ENCODE measurements at regions not wholly inside any gene's neighbourhood (a gene's known extent, or its start where the extent isn't known, plus 50 kb on each side); places are given as distances from the start of the nearest gene placed in this dataset.

GRCh38 chr12:115700081-115700480, 577.4 kb downstream of the MED13L start:
- Histone ChIP-seq H3K4me3 (ENCODE audit: low read length) (no peak overlapping the region), H3K27ac (ENCODE audit: low read length) (no peak overlapping the region), H4K20me1 (ENCODE audit: insufficient read depth, low read depth, low read length) (no peaks in the 10 kb centered on the region), H3K9me3 (ENCODE audit: low read length) (no peaks in the 10 kb centered on the region), H3K27me3 (ENCODE audit: low read length) (no peaks in the 10 kb centered on the region), H2AFZ (ENCODE audit: low read length) (no peak overlapping the region), H3K4me2 (ENCODE audit: low read depth, low read length, poor library complexity, severe bottlenecking) (no peak overlapping the region), H3K9me2 (replicated peaks; ENCODE audit: insufficient read depth, low read length) (no peaks in the 10 kb centered on the region), H3K9ac (ENCODE audit: low read length) (no peak overlapping the region), H3K79me2 (ENCODE audit: low read length) (no peaks in the 10 kb centered on the region), H3K4me1 (ENCODE audit: low read length) (no peaks in the 10 kb centered on the region), H3K36me3 (ENCODE audit: insufficient read depth, low read length) (no peaks in the 10 kb centered on the region)
- DNase-seq, result no peak

DNA sequence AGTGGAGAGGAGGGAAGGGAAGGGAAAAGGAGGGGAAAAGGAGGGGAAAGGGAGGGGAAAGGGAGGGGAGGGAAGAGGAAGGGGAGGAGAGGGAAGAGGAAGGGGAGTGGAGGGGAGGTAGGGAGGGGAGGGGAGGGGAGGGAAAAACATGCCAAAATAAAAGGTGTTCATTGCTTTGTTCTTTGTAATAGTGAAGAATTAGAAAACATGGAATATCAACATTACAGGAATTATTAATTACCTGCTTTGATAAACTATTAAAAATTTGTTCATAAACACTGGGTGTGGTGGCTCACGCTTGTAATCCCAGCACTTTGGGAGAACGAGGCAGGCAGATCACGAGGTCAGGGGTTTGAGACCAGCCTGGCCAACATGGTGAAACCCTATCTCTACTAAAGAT, 579.2 kb downstream of the MED13L start:
- H2AFZ ChIP-seq (ENCODE audit: low read length), result no peak overlapping the region

GRCh38 chr12:115697340-115697739, 580.2 kb downstream of the MED13L start:
- Histone ChIP-seq H4K20me1 (ENCODE audit: insufficient read depth, low read depth, low read length) (no peaks in the 10 kb centered on the region), H3K9ac (ENCODE audit: low read length) (no peak overlapping the region), H2AFZ (ENCODE audit: low read length) (no peak overlapping the region), H3K4me1 (ENCODE audit: low read length) (no peaks in the 10 kb centered on the region), H3K36me3 (ENCODE audit: insufficient read depth, low read length) (no peaks in the 10 kb centered on the region), H3K27ac (ENCODE audit: low read length) (no peak overlapping the region), H3K79me2 (ENCODE audit: low read length) (no peaks in the 10 kb centered on the region), H3K4me3 (ENCODE audit: low read length) (no peak overlapping the region), H3K9me3 (ENCODE audit: low read length) (no peaks in the 10 kb centered on the region), H3K27me3 (ENCODE audit: low read length) (no peaks in the 10 kb centered on the region), H3K4me2 (ENCODE audit: low read depth, low read length, poor library complexity, severe bottlenecking) (no peak overlapping the region), H3K9me2 (replicated peaks; ENCODE audit: insufficient read depth, low read length) (no peaks in the 10 kb centered on the region)
- no peak for DNase-seq

More for the DNA sequence above, 579.2 kb downstream of the MED13L start:
- Histone ChIP-seq H3K79me2 (ENCODE audit: low read length) (no peaks in the 10 kb centered on the region), H3K4me3 (ENCODE audit: low read length) (no peak overlapping the region), H3K9me3 (ENCODE audit: low read length) (no peaks in the 10 kb centered on the region), H3K4me1 (ENCODE audit: low read length) (no peaks in the 10 kb centered on the region), H3K27ac (ENCODE audit: low read length) (no peak overlapping the region), H3K9ac (ENCODE audit: low read length) (no peak overlapping the region), H3K4me2 (ENCODE audit: low read depth, low read length, poor library complexity, severe bottlenecking) (no peak overlapping the region), H3K9me2 (replicated peaks; ENCODE audit: insufficient read depth, low read length) (no peaks in the 10 kb centered on the region), H3K27me3 (ENCODE audit: low read length) (no peaks in the 10 kb centered on the region), H4K20me1 (ENCODE audit: insufficient read depth, low read depth, low read length) (no peaks in the 10 kb centered on the region), H3K36me3 (ENCODE audit: insufficient read depth, low read length) (no peaks in the 10 kb centered on the region)
- DNase-seq, result no peak

GRCh38 chr12:115694564-115694963, 582.9 kb downstream of the MED13L start:
- H2AFZ ChIP-seq (ENCODE audit: low read length), result no peak overlapping the region
- H3K9ac ChIP-seq (ENCODE audit: low read length), result no peak overlapping the region
- no peaks in the 10 kb centered on the region for H3K9me2 ChIP-seq (replicated peaks; ENCODE audit: insufficient read depth, low read length)
- H3K36me3 ChIP-seq (ENCODE audit: insufficient read depth, low read length), result no peaks in the 10 kb centered on the region
- no peak overlapping the region for H3K4me2 ChIP-seq (ENCODE audit: low read depth, low read length, poor library complexity, severe bottlenecking)
- H3K4me3 ChIP-seq (ENCODE audit: low read length), result no peak overlapping the region
- no peaks in the 10 kb centered on the region for H3K79me2 ChIP-seq (ENCODE audit: low read length)
- no peaks in the 10 kb centered on the region for H4K20me1 ChIP-seq (ENCODE audit: insufficient read depth, low read depth, low read length)
- H3K9me3 ChIP-seq (ENCODE audit: low read length), result no peaks in the 10 kb centered on the region
- H3K27me3 ChIP-seq (ENCODE audit: low read length), result no peaks in the 10 kb centered on the region
- no peak for DNase-seq
- H3K27ac ChIP-seq (ENCODE audit: low read length), result no peak overlapping the region
- H3K4me1 ChIP-seq (ENCODE audit: low read length), result no peaks in the 10 kb centered on the region

DNA sequence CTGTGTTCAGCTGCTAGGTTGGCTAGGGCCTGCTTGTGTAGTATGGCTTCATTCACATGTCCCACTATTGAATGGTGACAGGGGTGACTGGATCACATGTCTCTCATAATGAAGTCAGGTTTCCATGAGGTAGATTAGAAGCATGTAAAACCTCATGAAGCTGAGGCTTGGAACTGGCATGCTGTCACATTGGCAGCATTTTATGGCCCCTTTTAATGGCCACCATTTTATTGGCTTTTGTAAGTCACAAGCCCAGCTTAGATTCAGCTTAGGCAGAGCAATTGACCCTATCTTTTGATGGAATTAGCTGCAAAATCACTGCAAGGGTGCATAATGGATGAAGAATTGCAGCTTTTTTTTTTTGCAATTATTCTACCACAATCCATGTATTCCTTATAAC, 583.5 kb downstream of the MED13L start:
- Histone ChIP-seq H3K79me2 (ENCODE audit: low read length) (no peaks in the 10 kb centered on the region), H2AFZ (ENCODE audit: low read length) (no peak overlapping the region), H3K4me2 (ENCODE audit: low read depth, low read length, poor library complexity, severe bottlenecking) (no peak overlapping the region), H3K4me3 (ENCODE audit: low read length) (no peak overlapping the region), H3K9me2 (replicated peaks; ENCODE audit: insufficient read depth, low read length) (no peaks in the 10 kb centered on the region), H3K27ac (ENCODE audit: low read length) (no peak overlapping the region), H3K27me3 (ENCODE audit: low read length) (no peaks in the 10 kb centered on the region), H4K20me1 (ENCODE audit: insufficient read depth, low read depth, low read length) (no peaks in the 10 kb centered on the region), H3K4me1 (ENCODE audit: low read length) (no peaks in the 10 kb centered on the region), H3K36me3 (ENCODE audit: insufficient read depth, low read length) (no peaks in the 10 kb centered on the region), H3K9ac (ENCODE audit: low read length) (no peak overlapping the region), H3K9me3 (ENCODE audit: low read length) (no peaks in the 10 kb centered on the region)
- no peak for DNase-seq

GRCh38 chr12:115691123-115691522, 586.4 kb downstream of the MED13L start:
- Histone ChIP-seq H3K79me2 (ENCODE audit: low read length) (no peaks in the 10 kb centered on the region), H3K4me1 (ENCODE audit: low read length) (no peaks in the 10 kb centered on the region), H2AFZ (ENCODE audit: low read length) (no peak overlapping the region), H3K4me3 (ENCODE audit: low read length) (no peak overlapping the region), H3K4me2 (ENCODE audit: low read depth, low read length, poor library complexity, severe bottlenecking) (no peak overlapping the region), H3K9me2 (replicated peaks; ENCODE audit: insufficient read depth, low read length) (no peaks in the 10 kb centered on the region), H4K20me1 (ENCODE audit: insufficient read depth, low read depth, low read length) (no peaks in the 10 kb centered on the region), H3K9ac (ENCODE audit: low read length) (no peak overlapping the region), H3K27me3 (ENCODE audit: low read length) (no peaks in the 10 kb centered on the region), H3K36me3 (ENCODE audit: insufficient read depth, low read length) (no peaks in the 10 kb centered on the region), H3K27ac (ENCODE audit: low read length) (no peak overlapping the region), H3K9me3 (ENCODE audit: low read length) (no peaks in the 10 kb centered on the region)
- DNase-seq, result no peak

GRCh38 chr12:115687094-115687493, 590.4 kb downstream of the MED13L start:
- H3K27me3 ChIP-seq (ENCODE audit: low read length), result no peaks in the 10 kb centered on the region
- no peak overlapping the region for H3K4me2 ChIP-seq (ENCODE audit: low read depth, low read length, poor library complexity, severe bottlenecking)
- H3K79me2 ChIP-seq (ENCODE audit: low read length), result no peaks in the 10 kb centered on the region
- no peak for DNase-seq
- no peaks in the 10 kb centered on the region for H3K36me3 ChIP-seq (ENCODE audit: insufficient read depth, low read length)
- H3K9ac ChIP-seq (ENCODE audit: low read length), result no peak overlapping the region
- no peak overlapping the region for H2AFZ ChIP-seq (ENCODE audit: low read length)
- H3K9me2 ChIP-seq (replicated peaks; ENCODE audit: insufficient read depth, low read length), result no peaks in the 10 kb centered on the region
- H3K4me1 ChIP-seq (ENCODE audit: low read length), result no peaks in the 10 kb centered on the region
- no peak overlapping the region for H3K27ac ChIP-seq (ENCODE audit: low read length)
- no peaks in the 10 kb centered on the region for H4K20me1 ChIP-seq (ENCODE audit: insufficient read depth, low read depth, low read length)
- no peak overlapping the region for H3K4me3 ChIP-seq (ENCODE audit: low read length)
- no peaks in the 10 kb centered on the region for H3K9me3 ChIP-seq (ENCODE audit: low read length)

GRCh38 chr12:115683240-115683780, 594.2 kb downstream of the MED13L start:
- no peak overlapping the region for H3K4me3 ChIP-seq (ENCODE audit: low read length)
- H3K36me3 ChIP-seq (ENCODE audit: insufficient read depth, low read length), result no peaks in the 10 kb centered on the region
- no peak overlapping the region for H3K9ac ChIP-seq (ENCODE audit: low read length)
- H3K4me2 ChIP-seq (ENCODE audit: low read depth, low read length, poor library complexity, severe bottlenecking), result no peak overlapping the region
- H3K9me2 ChIP-seq (replicated peaks; ENCODE audit: insufficient read depth, low read length), result no peaks in the 10 kb centered on the region
- no peaks in the 10 kb centered on the region for H3K27me3 ChIP-seq (ENCODE audit: low read length)
- no peaks in the 10 kb centered on the region for H3K4me1 ChIP-seq (ENCODE audit: low read length)
- H4K20me1 ChIP-seq (ENCODE audit: insufficient read depth, low read depth, low read length), result no peaks in the 10 kb centered on the region
- DNase-seq, result no peak
- no peaks in the 10 kb centered on the region for H3K9me3 ChIP-seq (ENCODE audit: low read length)
- H3K79me2 ChIP-seq (ENCODE audit: low read length), result no peaks in the 10 kb centered on the region
- H2AFZ ChIP-seq (ENCODE audit: low read length), result no peak overlapping the region
- no peak overlapping the region for H3K27ac ChIP-seq (ENCODE audit: low read length)

GRCh38 chr12:115680967-115681366, 596.5 kb downstream of the MED13L start:
- Histone ChIP-seq H3K9me3 (ENCODE audit: low read length) (no peaks in the 10 kb centered on the region), H3K36me3 (ENCODE audit: insufficient read depth, low read length) (no peaks in the 10 kb centered on the region)
- no peak for DNase-seq

More at GRCh38 chr12:115680967-115681366, 596.5 kb downstream of the MED13L start:
- Histone ChIP-seq H3K9ac (ENCODE audit: low read length) (no peak overlapping the region), H3K9me2 (replicated peaks; ENCODE audit: insufficient read depth, low read length) (no peaks in the 10 kb centered on the region), H3K27ac (ENCODE audit: low read length) (no peak overlapping the region), H2AFZ (ENCODE audit: low read length) (no peak overlapping the region), H3K4me2 (ENCODE audit: low read depth, low read length, poor library complexity, severe bottlenecking) (no peak overlapping the region), H3K79me2 (ENCODE audit: low read length) (no peaks in the 10 kb centered on the region), H3K27me3 (ENCODE audit: low read length) (no peaks in the 10 kb centered on the region), H3K4me1 (ENCODE audit: low read length) (no peaks in the 10 kb centered on the region), H4K20me1 (ENCODE audit: insufficient read depth, low read depth, low read length) (no peaks in the 10 kb centered on the region), H3K4me3 (ENCODE audit: low read length) (no peak overlapping the region)

Data from Karpas-422 (cell line).